GM19023 (cell line): ENCODE measurements at regions not wholly inside any gene's neighbourhood (a gene's known extent, or its start where the extent isn't known, plus 50 kb on each side); places are given as distances from the start of the nearest gene placed in this dataset.
"Not testable (repeated sequence)": the region's sequence is repeated elsewhere in the genome, so short reads cannot be mapped to it uniquely, and the experiment has no call there.

Experiments
- ATAC-seq: cut with Tn5 transposase; IDR thresholded peaks from one replicate; pipeline ENCODE4 v1.9.1; 2021; ENCODE audit warnings: mild to moderate bottlenecking, moderate library complexity; ENCODE audit not compliant: unreplicated experiment

DNA sequence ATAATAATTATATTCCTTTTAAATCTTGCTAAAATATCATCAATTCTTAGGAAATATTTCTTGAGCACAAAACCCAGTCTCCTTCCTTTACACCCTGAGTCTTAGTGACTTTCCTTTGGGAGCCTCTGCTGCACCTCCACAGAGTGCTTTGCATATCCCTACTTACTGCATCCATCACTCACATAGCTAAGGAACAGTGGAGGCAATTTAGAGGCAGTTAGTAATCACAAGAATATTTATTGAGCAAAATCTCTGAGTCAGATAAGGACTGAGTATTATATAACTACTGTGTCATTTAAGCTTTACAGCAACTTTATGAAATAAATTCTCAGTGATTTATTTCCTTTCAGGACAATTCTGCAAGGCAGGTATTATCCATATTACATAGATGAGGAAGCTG, 327.7 kb downstream of the TMX3 start:
- ATAC-seq: no peak

DNA sequence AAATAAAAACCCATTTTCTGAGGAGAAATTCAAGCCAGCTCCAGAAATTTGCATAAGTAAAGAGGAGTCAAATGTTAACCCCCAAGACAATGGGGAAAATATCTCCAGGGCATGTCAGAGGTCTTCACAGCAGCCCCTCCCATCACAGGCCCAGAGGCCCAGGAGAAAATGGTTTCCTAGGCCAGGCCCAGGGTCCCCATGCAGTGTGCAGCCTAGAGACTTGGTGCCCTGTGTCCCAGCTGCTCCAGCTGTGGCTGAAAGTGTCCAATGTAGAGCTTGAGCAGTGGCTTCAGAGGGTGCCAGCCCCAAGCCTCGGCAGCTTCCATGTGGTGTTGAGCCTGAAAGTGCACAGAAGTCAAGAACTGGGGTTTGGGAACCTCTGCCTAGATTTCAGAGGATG, 330.9 kb downstream of the TMX3 start:
- not testable (repeated sequence) for ATAC-seq

DNA sequence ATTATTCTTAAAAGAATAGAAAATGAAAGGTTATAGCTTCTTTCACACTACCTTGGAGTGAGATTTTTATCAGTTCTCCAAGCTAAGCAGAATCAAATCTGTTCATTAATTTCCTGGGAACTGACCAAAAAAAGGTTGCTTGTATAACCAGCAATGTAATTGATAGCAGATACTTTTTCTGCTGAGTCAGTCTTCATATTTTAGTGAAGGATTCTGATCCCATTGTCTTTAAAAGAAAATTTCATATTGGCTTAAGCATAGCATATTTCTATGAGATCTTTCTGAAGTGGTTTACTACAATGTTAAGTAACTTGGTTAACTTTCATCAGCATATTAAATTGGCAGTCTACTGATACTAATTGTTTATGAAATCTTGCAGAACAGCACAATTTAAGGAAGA, 338.0 kb downstream of the TMX3 start:
- ATAC-seq: no peak

GRCh38 chr18:68362907-68363306, 352.0 kb downstream of the TMX3 start:
- ATAC-seq: no peak

GRCh38 chr18:68355637-68356036, 359.3 kb downstream of the TMX3 start:
- no peak for ATAC-seq

GRCh38 chr18:68354176-68354575, 360.7 kb downstream of the TMX3 start:
- no peak for ATAC-seq

GRCh38 chr18:68342039-68342659, 372.8 kb downstream of the TMX3 start:
- ATAC-seq: no peak

GRCh38 chr18:68340606-68341005, 374.3 kb downstream of the TMX3 start:
- no peak for ATAC-seq

GRCh38 chr18:68330658-68331057, 384.2 kb downstream of the TMX3 start:
- no peak for ATAC-seq

GRCh38 chr18:68323921-68324320, 391.0 kb downstream of the TMX3 start:
- ATAC-seq: no peak

DNA sequence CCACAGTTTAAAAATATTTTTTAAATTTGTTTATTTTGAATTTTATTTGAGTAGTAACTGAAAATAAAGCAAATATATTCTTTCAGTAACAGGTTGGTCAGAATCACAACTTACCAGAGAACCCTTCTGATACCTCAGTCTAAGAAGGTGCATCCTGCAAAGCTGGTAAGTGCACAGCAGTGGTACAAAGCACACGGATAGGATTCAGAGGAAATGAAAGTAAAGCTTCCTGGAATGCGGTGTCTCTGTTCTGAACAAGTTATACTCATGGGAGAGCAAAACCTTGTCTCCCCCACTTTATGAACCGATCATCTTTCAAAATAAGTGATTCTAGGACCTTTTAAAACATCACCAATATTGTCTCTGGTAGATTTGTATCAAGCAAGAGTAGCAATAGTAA, 398.3 kb downstream of the TMX3 start:
- ATAC-seq: no peak

DNA sequence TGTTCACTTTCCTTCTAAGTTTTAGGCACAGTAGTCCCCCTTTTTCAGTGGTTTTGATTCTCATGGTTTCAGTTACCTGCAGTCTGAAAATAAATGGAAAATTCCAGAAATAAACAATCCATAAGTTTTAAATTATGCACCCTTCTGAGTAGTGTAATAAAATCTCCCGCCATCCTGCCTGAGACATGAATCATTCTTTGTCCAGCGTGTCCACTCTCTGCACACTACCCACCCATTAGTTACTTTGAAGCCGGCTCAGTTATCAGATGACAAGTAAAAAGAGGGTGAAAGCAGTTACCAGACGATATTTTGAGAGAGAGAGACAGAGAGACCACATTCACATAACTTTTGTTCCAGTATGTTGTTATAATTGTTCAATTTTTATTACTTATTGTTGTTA, 400.5 kb downstream of the TMX3 start:
- ATAC-seq: no peak

- no peak for ATAC-seq
Observed at GRCh38 chr18:68301441-68301840, 413.5 kb downstream of the TMX3 start.

GRCh38 chr18:68299906-68300305, 415.0 kb downstream of the TMX3 start:
- ATAC-seq: no peak

- no peak for ATAC-seq
Observed at GRCh38 chr18:68298330-68298729, 416.6 kb downstream of the TMX3 start.

- no peak for ATAC-seq
Observed at GRCh38 chr18:68288408-68288807, 426.5 kb downstream of the TMX3 start.

GRCh38 chr18:68284236-68284780, 430.6 kb downstream of the TMX3 start:
- no peak for ATAC-seq

DNA sequence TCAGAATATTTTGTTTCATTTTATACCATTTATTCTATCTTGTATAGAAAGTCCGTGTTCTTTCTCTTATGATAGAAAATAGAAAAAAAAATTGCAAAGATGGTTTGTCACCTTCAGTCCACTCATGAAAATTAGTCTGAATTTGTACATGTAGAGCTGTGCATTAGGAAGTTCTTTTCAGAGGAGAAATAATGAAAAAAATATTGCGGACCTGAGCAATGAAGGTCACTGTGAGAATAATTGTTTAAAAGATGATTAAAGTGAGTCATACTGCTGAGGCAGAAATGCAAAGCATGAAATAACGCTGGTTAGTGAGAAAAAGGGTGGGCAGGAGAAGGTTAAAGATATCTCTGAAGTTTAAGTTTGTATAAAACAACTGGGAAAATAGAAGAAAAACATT, 431.1 kb downstream of the TMX3 start:
- no peak for ATAC-seq

DNA sequence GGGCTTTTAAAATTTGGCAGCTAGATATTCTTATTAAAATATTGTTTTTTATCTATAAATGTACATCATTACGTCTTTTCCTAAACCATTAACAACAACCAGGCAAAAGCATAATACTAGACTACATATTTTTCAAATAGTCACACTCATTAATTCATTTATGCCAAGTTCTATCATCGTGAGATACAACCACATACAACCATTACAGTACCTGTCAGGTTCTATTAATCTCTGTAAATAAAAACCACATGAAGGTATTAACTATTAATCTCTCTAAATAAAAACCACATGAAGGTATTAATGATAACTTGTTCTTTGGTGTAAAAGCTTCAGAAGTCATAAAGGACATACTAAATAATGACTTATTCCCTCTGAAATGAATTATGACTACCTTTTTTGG, 432.7 kb downstream of the TMX3 start:
- no peak for ATAC-seq

DNA sequence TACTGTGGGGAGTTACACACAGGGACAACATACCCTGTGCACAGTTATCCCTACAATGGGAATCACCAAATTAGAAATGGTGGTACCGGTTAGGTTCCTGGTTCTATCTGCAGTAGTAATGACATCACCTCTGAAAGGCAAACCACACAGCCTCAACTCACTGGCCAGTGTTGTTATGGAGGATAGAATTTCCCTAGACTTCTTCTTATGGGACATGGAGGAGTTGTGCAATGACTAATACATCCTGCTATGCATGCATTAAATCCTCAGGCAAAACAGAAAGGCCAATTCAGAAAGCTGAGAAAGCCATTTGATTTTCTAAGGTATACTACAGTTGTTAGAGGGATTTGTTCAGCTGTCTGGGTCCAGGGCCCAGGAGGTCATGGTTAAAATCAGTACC, 439.3 kb downstream of the TMX3 start:
- ATAC-seq: no peak

DNA sequence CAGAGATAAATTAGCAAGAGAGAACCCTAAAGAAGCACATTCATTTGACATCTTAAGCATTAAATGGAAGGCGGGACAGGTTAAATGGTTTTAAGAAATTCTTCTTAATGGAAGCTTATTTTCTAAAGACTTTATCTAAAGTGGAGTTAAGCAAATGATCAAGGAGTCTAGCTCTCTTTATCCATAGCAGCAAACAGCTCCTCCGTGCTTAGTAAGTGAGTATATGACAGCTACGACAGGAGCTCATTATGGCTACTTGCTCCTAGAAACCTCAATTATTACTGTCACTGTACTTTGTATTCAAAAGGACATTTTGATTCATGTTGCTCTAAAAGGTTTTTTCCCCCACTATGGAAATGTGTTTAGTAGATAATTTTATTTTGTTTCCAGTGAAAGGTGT, 444.9 kb downstream of the TMX3 start:
- no peak for ATAC-seq

DNA sequence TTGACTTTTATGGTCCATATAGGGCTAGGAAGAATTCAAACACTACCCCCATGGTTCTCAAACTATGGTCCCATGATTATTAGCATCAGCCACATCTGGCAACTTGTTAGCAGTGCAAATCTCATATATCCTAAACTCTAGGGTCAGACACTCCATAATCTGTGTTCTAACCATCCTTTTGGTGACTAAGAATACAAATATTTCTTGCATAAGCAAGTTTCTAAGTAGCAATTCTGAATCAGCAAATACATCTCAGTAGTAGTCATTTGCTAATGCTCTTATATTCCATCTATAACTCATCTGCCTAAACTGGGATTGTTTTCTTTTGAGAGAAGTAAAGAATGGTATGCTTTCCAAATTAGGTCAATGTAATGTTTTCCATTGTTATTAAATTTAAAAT, 447.3 kb downstream of the TMX3 start:
- no peak for ATAC-seq

DNA sequence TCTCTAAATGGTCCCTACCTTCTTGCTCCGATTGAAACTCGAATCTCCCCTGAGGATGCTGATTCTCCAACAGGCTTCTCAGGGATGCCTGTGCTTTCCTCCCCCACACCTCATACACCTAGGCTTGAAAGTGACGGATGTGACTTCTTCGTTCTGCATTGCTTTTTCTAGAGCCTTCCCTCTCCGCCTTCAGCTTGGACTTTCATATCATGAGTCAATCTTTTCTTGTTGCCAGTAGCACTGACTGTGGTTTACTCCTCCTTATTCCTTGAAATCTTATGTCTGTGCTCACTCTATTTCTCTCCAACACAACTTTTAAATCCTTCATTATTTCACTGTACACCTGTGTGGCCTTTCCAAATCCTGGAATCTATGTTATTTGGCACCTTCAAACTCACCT, 451.4 kb downstream of the TMX3 start:
- ATAC-seq: no peak
